ENCODE measurements at regions not wholly inside any gene's neighbourhood (a gene's known extent, or its start where the extent isn't known, plus 50 kb on each side); places are given as distances from the start of the nearest gene placed in this dataset.

DNA sequence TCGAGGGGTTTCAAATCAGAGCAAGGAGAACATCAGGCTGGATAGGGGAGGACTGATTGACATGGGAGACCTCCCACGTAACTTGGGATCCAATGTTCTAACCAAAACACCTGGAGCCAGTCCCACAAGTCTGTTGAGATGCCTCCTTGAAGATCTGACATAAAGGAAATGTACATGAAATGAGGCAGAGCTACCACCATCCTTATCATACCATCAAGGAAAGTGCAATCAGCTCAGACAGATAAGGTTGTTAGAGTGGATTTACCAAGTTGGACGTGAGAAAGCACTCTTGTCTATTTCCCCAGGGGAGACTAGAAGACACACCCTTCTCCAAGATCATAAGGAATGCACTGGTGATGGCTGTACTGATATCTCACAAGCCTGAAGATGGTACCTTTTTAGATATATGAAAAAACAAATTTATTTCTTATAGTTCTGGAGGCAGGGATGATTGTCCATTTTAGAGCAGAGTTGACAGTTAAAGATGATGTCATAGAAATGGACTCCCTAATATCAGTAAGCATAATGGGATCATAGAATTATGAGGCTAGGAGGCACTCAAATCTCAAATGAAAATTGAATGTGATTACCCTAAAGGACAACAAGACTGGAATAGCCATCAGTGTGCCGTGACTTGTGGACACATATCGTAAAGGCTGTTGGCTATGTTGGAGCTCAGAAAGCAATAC lies 129.1 kb upstream of the RAB4A start:
- TF ChIP-seq, protein P1, sequence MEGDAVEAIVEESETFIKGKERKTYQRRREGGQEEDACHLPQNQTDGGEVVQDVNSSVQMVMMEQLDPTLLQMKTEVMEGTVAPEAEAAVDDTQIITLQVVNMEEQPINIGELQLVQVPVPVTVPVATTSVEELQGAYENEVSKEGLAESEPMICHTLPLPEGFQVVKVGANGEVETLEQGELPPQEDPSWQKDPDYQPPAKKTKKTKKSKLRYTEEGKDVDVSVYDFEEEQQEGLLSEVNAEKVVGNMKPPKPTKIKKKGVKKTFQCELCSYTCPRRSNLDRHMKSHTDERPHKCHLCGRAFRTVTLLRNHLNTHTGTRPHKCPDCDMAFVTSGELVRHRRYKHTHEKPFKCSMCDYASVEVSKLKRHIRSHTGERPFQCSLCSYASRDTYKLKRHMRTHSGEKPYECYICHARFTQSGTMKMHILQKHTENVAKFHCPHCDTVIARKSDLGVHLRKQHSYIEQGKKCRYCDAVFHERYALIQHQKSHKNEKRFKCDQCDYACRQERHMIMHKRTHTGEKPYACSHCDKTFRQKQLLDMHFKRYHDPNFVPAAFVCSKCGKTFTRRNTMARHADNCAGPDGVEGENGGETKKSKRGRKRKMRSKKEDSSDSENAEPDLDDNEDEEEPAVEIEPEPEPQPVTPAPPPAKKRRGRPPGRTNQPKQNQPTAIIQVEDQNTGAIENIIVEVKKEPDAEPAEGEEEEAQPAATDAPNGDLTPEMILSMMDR (IDR thresholded peaks at IDR 0.05): no peak
- TF ChIP-seq POLR2AphosphoS5 (IDR thresholded peaks at IDR 0.05) (no peak), POLR2A (IDR thresholded peaks at IDR 0.05) (no peak)

Measured in sigmoid colon (tissue), 4 donors.